ENCODE measurements at regions not wholly inside any gene's neighbourhood (a gene's known extent, or its start where the extent isn't known, plus 50 kb on each side); places are given as distances from the start of the nearest gene placed in this dataset.
"Not testable (repeated sequence)": the region's sequence is repeated elsewhere in the genome, so short reads cannot be mapped to it uniquely, and the experiment has no call there.

- H3K27ac Mint-ChIP-seq, result no peak overlapping the region
- no peak for DNase-seq (ENCODE audit: low spot score)
- H3K27me3 Mint-ChIP-seq, result peaks cover 18 to 44% of the 10 kb centered on the region in 2 donors
- H3K36me3 Mint-ChIP-seq, result peaks cover 5% of the 10 kb centered on the region
- H3K9me3 Mint-ChIP-seq, result no peaks in the 10 kb centered on the region
- peaks cover 9 to 38% of the 10 kb centered on the region in 2 donors for H3K4me1 Mint-ChIP-seq (ENCODE audit: low read depth in 2 of 2)
- H3K4me3 Mint-ChIP-seq, result no peak overlapping the region
- no peak for ATAC-seq
Measured at GRCh38 chr5:54876556-54876955, 108.8 kb downstream of the ESM1 start.

- Mint-ChIP-seq H3K4me3 (no peak overlapping the region), H3K27ac (no peak overlapping the region), H3K27me3 (peaks cover 18 to 53% of the 10 kb centered on the region in 2 donors), H3K36me3 (no peaks in the 10 kb centered on the region), H3K9me3 (no peaks in the 10 kb centered on the region), H3K4me1 (ENCODE audit: low read depth in 2 of 2) (peaks cover 7 to 28% of the 10 kb centered on the region in 2 donors)
- no peak for ATAC-seq
- no peak for DNase-seq (ENCODE audit: low spot score)
Measured at GRCh38 chr5:54874337-54875021, 110.9 kb downstream of the ESM1 start.

GRCh38 chr5:54873691-54874090, 111.7 kb downstream of the ESM1 start:
- Mint-ChIP-seq H3K27me3 (peaks cover 18 to 55% of the 10 kb centered on the region in 2 donors), H3K9me3 (no peaks in the 10 kb centered on the region)
- ATAC-seq, result no peak

GRCh38 chr5:54872810-54873209, 112.6 kb downstream of the ESM1 start:
- Mint-ChIP-seq H3K4me1 (ENCODE audit: low read depth in 2 of 2) (peaks cover 7 to 41% of the 10 kb centered on the region in 2 donors), H3K36me3 (no peaks in the 10 kb centered on the region), H3K4me3 (no peak overlapping the region), H3K9me3 (no peaks in the 10 kb centered on the region), H3K27ac (no peak overlapping the region), H3K27me3 (peaks cover 18 to 55% of the 10 kb centered on the region in 2 donors)
- no peak for ATAC-seq
- no peak for DNase-seq (ENCODE audit: low spot score)

More at GRCh38 chr5:54873691-54874090, 111.7 kb downstream of the ESM1 start:
- Mint-ChIP-seq H3K4me1 (ENCODE audit: low read depth in 2 of 2) (peaks cover 7 to 32% of the 10 kb centered on the region in 2 donors), H3K4me3 (no peak overlapping the region), H3K36me3 (no peaks in the 10 kb centered on the region), H3K27ac (no peak overlapping the region)
- no peak for DNase-seq (ENCODE audit: low spot score)

- no peak for ATAC-seq
- no peak overlapping the region for H3K4me3 Mint-ChIP-seq
- H3K9me3 Mint-ChIP-seq, result no peaks in the 10 kb centered on the region
- no peak overlapping the region for H3K27ac Mint-ChIP-seq
- H3K27me3 Mint-ChIP-seq, result peaks cover 11 to 40% of the 10 kb centered on the region in 2 donors
- H3K36me3 Mint-ChIP-seq, result no peaks in the 10 kb centered on the region
- no peak for DNase-seq (ENCODE audit: low spot score)
- peaks cover 17 to 51% of the 10 kb centered on the region in 2 donors for H3K4me1 Mint-ChIP-seq (ENCODE audit: low read depth in 2 of 2)
Measured at GRCh38 chr5:54870271-54870670, 115.1 kb downstream of the ESM1 start.

GRCh38 chr5:54869691-54870090, 115.7 kb downstream of the ESM1 start:
- Mint-ChIP-seq H3K9me3 (no peaks in the 10 kb centered on the region), H3K27ac (no peak overlapping the region), H3K4me3 (no peak overlapping the region), H3K27me3 (peaks cover 9 to 36% of the 10 kb centered on the region in 2 donors), H3K4me1 (ENCODE audit: low read depth in 2 of 2) (peaks cover 14 to 45% of the 10 kb centered on the region in 2 donors), H3K36me3 (no peaks in the 10 kb centered on the region)
- DNase-seq (ENCODE audit: low spot score), result no peak
- ATAC-seq, result no peak

- H3K4me1 Mint-ChIP-seq (ENCODE audit: low read depth in 2 of 2), result peaks cover 14 to 36% of the 10 kb centered on the region in 2 donors
- DNase-seq (ENCODE audit: low spot score), result no peak
- no peaks in the 10 kb centered on the region for H3K9me3 Mint-ChIP-seq
- no peaks in the 10 kb centered on the region for H3K36me3 Mint-ChIP-seq
- peaks cover 9 to 30% of the 10 kb centered on the region in 2 donors for H3K27me3 Mint-ChIP-seq
- no peak overlapping the region for H3K27ac Mint-ChIP-seq
- peak; percentile 62 to 88 for ATAC-seq
- peak overlapping the region; percentile 36 for H3K4me3 Mint-ChIP-seq
Measured at GRCh38 chr5:54868511-54869483, 116.6 kb downstream of the ESM1 start.

GRCh38 chr5:54867310-54867944, 118.0 kb downstream of the ESM1 start:
- Mint-ChIP-seq H3K9me3 (no peaks in the 10 kb centered on the region), H3K4me1 (ENCODE audit: low read depth in 2 of 2) (peaks cover 11 to 25% of the 10 kb centered on the region in 2 donors), H3K27me3 (peaks cover 15 to 38% of the 10 kb centered on the region in 2 donors), H3K36me3 (no peaks in the 10 kb centered on the region), H3K4me3 (peak overlapping the region; percentile 19), H3K27ac (no peak overlapping the region)
- ATAC-seq, result no peak
- no peak for DNase-seq (ENCODE audit: low spot score)

- not testable (repeated sequence) for ATAC-seq; H3K36me3 Mint-ChIP-seq; H3K27ac Mint-ChIP-seq; DNase-seq (ENCODE audit: low spot score); H3K9me3 Mint-ChIP-seq; H3K4me3 Mint-ChIP-seq
- peaks cover 12 to 28% of the 10 kb centered on the region in 2 donors for H3K27me3 Mint-ChIP-seq
- H3K4me1 Mint-ChIP-seq (ENCODE audit: low read depth in 2 of 2), result peaks cover 14 to 25% of the 10 kb centered on the region in 2 donors
Measured at GRCh38 chr5:54864911-54865515, 120.4 kb downstream of the ESM1 start.

GRCh38 chr5:54862036-54862435, 123.4 kb downstream of the ESM1 start:
- Mint-ChIP-seq H3K36me3 (peaks cover 19% of the 10 kb centered on the region), H3K27me3 (peaks cover 16 to 39% of the 10 kb centered on the region in 2 donors), H3K9me3 (peaks cover 10% of the 10 kb centered on the region), H3K27ac (no peak overlapping the region), H3K4me1 (ENCODE audit: low read depth in 2 of 2) (peaks cover 9% of the 10 kb centered on the region in 2 donors), H3K4me3 (no peak overlapping the region)
- DNase-seq (ENCODE audit: low spot score) (no peak), ATAC-seq (no peak)

GRCh38 chr5:54861212-54861894, 124.0 kb downstream of the ESM1 start:
- ATAC-seq, result no peak

GRCh38 chr5:54860321-54860720, 125.1 kb downstream of the ESM1 start:
- Mint-ChIP-seq H3K27me3 (peaks cover 14 to 39% of the 10 kb centered on the region in 2 donors), H3K9me3 (peaks cover 10% of the 10 kb centered on the region), H3K27ac (no peak overlapping the region)

More at GRCh38 chr5:54861212-54861894, 124.0 kb downstream of the ESM1 start:
- Mint-ChIP-seq H3K9me3 (peaks cover 10% of the 10 kb centered on the region), H3K36me3 (peaks cover 19% of the 10 kb centered on the region), H3K4me1 (ENCODE audit: low read depth in 2 of 2) (peaks cover 5 to 8% of the 10 kb centered on the region in 2 donors), H3K4me3 (no peak overlapping the region), H3K27me3 (peaks cover 16 to 39% of the 10 kb centered on the region in 2 donors), H3K27ac (no peak overlapping the region)
- DNase-seq (ENCODE audit: low spot score), result no peak

GRCh38 chr5:54859316-54859715, 126.1 kb downstream of the ESM1 start:
- H3K4me3 Mint-ChIP-seq, result no peak overlapping the region

More at GRCh38 chr5:54860321-54860720, 125.1 kb downstream of the ESM1 start:
- peaks cover 19% of the 10 kb centered on the region for H3K36me3 Mint-ChIP-seq
- ATAC-seq, result no peak
- peaks cover 5 to 6% of the 10 kb centered on the region in 2 donors for H3K4me1 Mint-ChIP-seq (ENCODE audit: low read depth in 2 of 2)
- no peak for DNase-seq (ENCODE audit: low spot score)
- H3K4me3 Mint-ChIP-seq, result no peak overlapping the region

More at GRCh38 chr5:54859316-54859715, 126.1 kb downstream of the ESM1 start:
- H3K27me3 Mint-ChIP-seq, result peaks cover 16 to 39% of the 10 kb centered on the region in 2 donors
- peaks cover 19% of the 10 kb centered on the region for H3K36me3 Mint-ChIP-seq
- peaks cover 10% of the 10 kb centered on the region for H3K9me3 Mint-ChIP-seq
- no peak for ATAC-seq
- no peak overlapping the region for H3K27ac Mint-ChIP-seq
- H3K4me1 Mint-ChIP-seq (ENCODE audit: low read depth in 2 of 2), result peaks cover 5 to 6% of the 10 kb centered on the region in 2 donors
- no peak for DNase-seq (ENCODE audit: low spot score)

Measured in natural killer cell treated with Interleukin-12 subunit alpha and Interleukin-12 subunit beta and Interleukin-15 and Interleukin-18, amount 100 ng/mL, for 72 hours (primary cell).